GM13977 (cell line): ENCODE measurements at regions not wholly inside any gene's neighbourhood (a gene's known extent, or its start where the extent isn't known, plus 50 kb on each side); places are given as distances from the start of the nearest gene placed in this dataset.

Experiments
- DNase-seq: peaks from one replicate; pipeline ENCODE4 v3.0.0; 2012; ENCODE audit warnings: low spot score
- CTCF ChIP-seq: IDR thresholded peaks from 2 replicates; pipeline ENCODE4 v1.5.1; 2012; ENCODE audit warnings: mild to moderate bottlenecking, control low read depth; ENCODE audit not compliant: insufficient read depth; ENCODE audit errors: extremely low read depth, missing control alignments
- in situ Hi-C: fragments of 300-500 bp; cut with MboI; formaldehyde crosslinking; loops from one replicate; pipeline ENCODE4 v1.12.0; 2022; ENCODE audit warnings: low sequenced_read_pairs, low pct_unique_long_range_greater_than_20kb, mixed read lengths, inconsistent platforms; ENCODE audit not compliant: unreplicated experiment

GRCh38 chr2:101559551-101559950 lies 84.6 kb upstream of the RFX8 start:
- no peak for DNase-seq
- in situ Hi-C loops: no loop called here

GRCh38 chr2:101558740-101559525 lies 84.0 kb upstream of the RFX8 start:
- no peak for DNase-seq
- in situ Hi-C loops: no loop called here
- TF ChIP-seq CTCF: no peak

More at GRCh38 chr2:101559551-101559950, 84.6 kb upstream of the RFX8 start:
- no peak for TF ChIP-seq CTCF

DNA sequence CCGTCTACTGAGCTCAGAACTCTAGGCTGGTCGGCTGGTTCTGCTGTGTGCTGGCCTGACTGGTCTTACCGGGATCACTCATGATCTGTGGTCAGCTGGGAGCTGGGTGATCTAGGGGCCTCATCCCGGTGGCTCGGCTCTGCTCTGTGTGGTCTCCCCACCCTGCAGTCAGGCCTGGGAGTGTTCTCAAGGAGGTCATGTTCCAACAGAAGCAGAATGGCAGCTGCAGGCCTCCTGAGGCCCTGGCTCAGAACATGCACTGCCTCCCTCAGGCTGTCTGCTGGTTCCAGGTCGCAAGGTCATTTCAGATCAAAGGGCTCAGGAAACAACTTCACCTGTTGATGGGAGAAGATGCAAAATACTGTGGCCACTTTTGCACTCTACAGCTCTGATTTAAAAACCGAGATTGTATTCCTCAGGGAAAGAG lies 81.1 kb upstream of the RFX8 start:
- in situ Hi-C loops: no loop called here
- no peak for TF ChIP-seq CTCF
- DNase-seq: no peak

DNA sequence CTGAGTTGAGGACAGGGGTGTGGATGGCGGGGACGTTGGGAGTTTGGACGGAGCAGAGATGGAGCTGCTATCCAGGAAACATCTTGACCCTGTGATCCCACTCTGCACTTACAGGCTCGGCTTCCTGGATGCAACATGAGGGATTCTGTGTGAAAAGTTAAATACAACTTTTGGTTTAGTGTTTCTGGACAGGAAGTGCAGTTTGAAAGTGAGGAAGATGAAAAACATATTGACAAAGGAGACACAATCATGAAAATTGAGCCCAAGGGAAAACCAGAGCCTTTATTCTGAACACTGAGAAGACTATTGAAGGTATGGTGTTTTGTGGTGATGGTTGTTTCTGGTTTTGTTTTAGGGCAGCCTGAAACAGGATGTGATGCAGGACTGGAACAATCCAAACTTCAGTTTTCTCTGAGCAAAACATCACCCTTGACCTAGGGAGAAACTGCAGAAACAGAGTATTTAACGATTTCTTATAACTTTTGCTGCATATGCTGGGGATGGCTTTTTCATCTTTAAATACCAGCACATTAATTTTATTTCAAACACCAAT lies 76.5 kb upstream of the RFX8 start:
- TF ChIP-seq CTCF: no peak
- in situ Hi-C loops: no loop called here
- no peak for DNase-seq

DNA sequence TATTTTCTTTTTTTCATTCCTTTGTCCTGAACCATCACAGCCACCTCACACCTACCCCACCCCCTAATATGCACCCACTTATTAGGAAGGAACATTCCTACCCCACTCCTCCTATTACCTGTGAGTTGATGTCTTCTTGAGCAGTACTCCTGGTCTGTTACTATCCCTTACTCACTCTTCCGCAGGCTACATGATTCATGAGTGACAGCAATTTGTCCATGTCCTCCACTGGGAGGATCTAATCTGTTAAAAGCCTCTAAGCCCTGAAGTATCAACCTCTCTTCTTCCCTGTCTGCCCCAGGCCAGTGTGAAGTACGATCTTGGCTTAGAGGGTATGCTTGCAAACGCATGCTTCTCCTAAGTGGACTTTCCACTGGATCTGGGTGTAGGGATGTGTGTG lies 75.6 kb upstream of the RFX8 start:
- TF ChIP-seq CTCF: no peak
- in situ Hi-C loops: no loop called here
- DNase-seq: no peak

DNA sequence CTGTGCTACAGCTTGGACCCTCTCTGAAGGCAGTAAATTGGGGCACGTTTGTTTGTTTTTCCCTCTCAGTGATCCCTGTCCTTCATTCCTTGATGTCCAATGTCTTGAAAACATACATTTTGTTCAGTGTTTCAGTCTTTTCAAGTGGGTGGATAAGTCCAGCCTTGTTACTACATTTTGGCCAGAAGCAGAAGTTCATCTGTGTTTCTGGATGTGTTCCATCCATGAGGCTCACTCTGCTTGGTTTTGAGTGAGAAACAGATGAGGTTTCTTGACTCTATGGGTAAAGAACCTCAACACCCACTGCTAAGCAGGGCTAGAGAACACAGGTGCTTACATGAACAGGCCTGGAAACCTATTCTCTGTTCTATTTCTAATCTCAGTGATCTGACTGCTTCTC lies 74.5 kb upstream of the RFX8 start:
- no peak for TF ChIP-seq CTCF
- in situ Hi-C loops: no loop called here
- no peak for DNase-seq
